ENCODE measurements at regions not wholly inside any gene's neighbourhood (a gene's known extent, or its start where the extent isn't known, plus 50 kb on each side); places are given as distances from the start of the nearest gene placed in this dataset.

DNA sequence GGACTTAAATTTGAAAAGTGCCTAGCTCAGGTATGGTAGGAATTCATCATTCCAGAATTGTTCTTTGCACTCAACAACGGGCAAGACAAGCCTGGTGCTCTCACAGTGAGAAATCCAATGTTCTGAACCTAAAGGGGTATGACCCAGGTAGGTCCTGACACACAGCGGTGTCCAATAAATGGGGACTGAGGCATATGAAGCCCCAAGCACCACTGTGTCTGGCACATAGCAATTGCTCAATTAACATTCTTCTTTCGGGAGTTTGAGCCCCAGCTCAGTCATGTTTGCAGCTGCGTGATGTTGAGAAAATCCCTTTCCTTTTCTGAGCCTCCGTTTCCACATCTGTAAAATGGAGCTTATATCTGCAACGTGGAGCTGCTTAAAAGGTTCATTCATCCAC lies 535.8 kb downstream of the MIAT start:
- no peaks in the 10 kb centered on the region for H3K36me3 ChIP-seq (ENCODE audit: control insufficient read depth in 2 of 4, insufficient read depth in 4 of 4, low read length in 3 of 4)
- H4K5ac ChIP-seq (ENCODE audit: insufficient read length, low read depth, low read length), result no peak overlapping the region
- POLR2A ChIA-PET (ENCODE audit: partially characterized antibody), result no interaction called here
- no peak overlapping the region for H2BK20ac ChIP-seq (ENCODE audit: low read length)
- H2BK15ac ChIP-seq (ENCODE audit: low read length), result no peak overlapping the region
- no peak overlapping the region for H3K23ac ChIP-seq (ENCODE audit: insufficient read length)
- H3K18ac ChIP-seq (ENCODE audit: extremely low read depth, low read length), result no peak overlapping the region
- H3K4ac ChIP-seq (replicated peaks; ENCODE audit: insufficient read length, low read depth, low read length), result no peak overlapping the region
- H2BK12ac ChIP-seq (ENCODE audit: low read depth, low read length), result 0 out of 2 replicates have a peak overlapping the region, but pooled peaks have one; percentile 33
- H3K27ac ChIP-seq (ENCODE audit: low read depth, low read length), result no peak overlapping the region
- no peak overlapping the region for H2BK5ac ChIP-seq (ENCODE audit: low read depth, low read length)
- DNase-seq (ENCODE audit: low read depth in 1 of 2, low spot score in 2 of 2) (no peak), FAIRE-seq (no peak)
- no peak overlapping the region for H3K4me3 ChIP-seq (ENCODE audit: extremely low read depth in 1 of 4, insufficient read depth in 2 of 4, low read depth in 3 of 4, low read length in 4 of 4)
- no peak overlapping the region for H3K4me2 ChIP-seq (ENCODE audit: insufficient read depth in 1 of 2, low read depth in 2 of 2, low read length in 2 of 2)
- CTCF ChIA-PET (ENCODE audit: partially characterized antibody), result interaction anchor here (1.2 kb wide), 1 partner anchor 224 kb away, joined by 3 read pairs; no protein-coding TSS in a partner anchor
- no peaks in the 10 kb centered on the region for H3K79me2 ChIP-seq (ENCODE audit: control insufficient read depth in 1 of 2, insufficient read depth in 2 of 2, low read length in 2 of 2)
- no peak overlapping the region for H3K56ac ChIP-seq (replicated peaks; ENCODE audit: insufficient read length, low read depth, low read length)
- H4K91ac ChIP-seq (replicated peaks; ENCODE audit: insufficient read length, low read length), result no peak overlapping the region
- peaks cover 0 to 3% (median 0%) of the 10 kb centered on the region in 4 experiments; a peak in 1 of 7 replicates for H3K4me1 ChIP-seq (replicated peaks in 1 of 4; ENCODE audit: control insufficient read depth in 3 of 4, insufficient read depth in 4 of 4, low read length in 3 of 4)
- H3K27me3 ChIP-seq (replicated peaks in 1 of 4; ENCODE audit: control insufficient read depth in 3 of 4, extremely low read depth in 1 of 4, insufficient read depth in 3 of 4, low read length in 3 of 4), result no peaks in the 10 kb centered on the region
- H3K14ac ChIP-seq (ENCODE audit: insufficient read length), result no peak overlapping the region
- H3K79me1 ChIP-seq (ENCODE audit: low read depth, low read length), result no peaks in the 10 kb centered on the region
- H3K9ac ChIP-seq (replicated peaks in 1 of 4; ENCODE audit: extremely low read depth in 1 of 4, low read depth in 3 of 4, low read length in 3 of 4), result no peak overlapping the region
- no peak overlapping the region for H2BK120ac ChIP-seq (replicated peaks; ENCODE audit: low read depth, low read length)
- H2AK5ac ChIP-seq (ENCODE audit: low read depth, low read length), result no peak overlapping the region
- 84% methylated on average over 6 of the region's 6 CpGs; no CpG with 5 or more reads in 1 of the 2 experiments for WGBS, 2 experiments (ENCODE audit: extremely low coverage in 1 of 2, insufficient coverage in 1 of 2, insufficient read length in 1 of 2, insufficient replicate concordance in 2 of 2, low coverage in 1 of 2, low lambda C conversion rate in 2 of 2, missing lambda C conversion rate in 1 of 2)
- no peaks in the 10 kb centered on the region for H3K23me2 ChIP-seq (ENCODE audit: low read depth, low read length)
- peaks cover 11 to 15% of the 10 kb centered on the region in 2 experiments for H3K9me3 ChIP-seq (ENCODE audit: insufficient read depth in 2 of 2, low read depth in 1 of 2, low read length in 1 of 2)
- H4K8ac ChIP-seq (ENCODE audit: extremely low read depth, insufficient read depth, low read length), result no peak overlapping the region
- no peak overlapping the region for H2AFZ ChIP-seq (ENCODE audit: low read length)
- H4K20me1 ChIP-seq (replicated peaks in 1 of 2; ENCODE audit: control insufficient read depth in 1 of 2, insufficient read depth in 2 of 2, low read length in 2 of 2), result no peaks in the 10 kb centered on the region
- no peak for TF ChIP-seq MAFK (IDR thresholded peaks at IDR 0.05; ENCODE audit: low read depth, low read length)
- no peak for TF ChIP-seq NRF1 (IDR thresholded peaks at IDR 0.05; ENCODE audit: low read depth, low read length)
- TF ChIP-seq TCF12 (IDR thresholded peaks at IDR 0.05; ENCODE audit: low read depth, low read length), result no peak
- no peak for TF ChIP-seq GABPA (IDR thresholded peaks at IDR 0.05; ENCODE audit: borderline replicate concordance, insufficient read depth, low read length)
- no peak for TF ChIP-seq RNF2 (IDR thresholded peaks at IDR 0.05; ENCODE audit: borderline replicate concordance, low read depth, low read length, missing control alignments, poor library complexity, severe bottlenecking)
- TF ChIP-seq CBX5 (IDR thresholded peaks at IDR 0.05; ENCODE audit: low read depth, low read length), result no peak
- no peak for TF ChIP-seq HDAC2 (IDR thresholded peaks at IDR 0.05; ENCODE audit: borderline replicate concordance in 1 of 2, low read depth in 2 of 2, low read length in 2 of 2)
- TF ChIP-seq, protein P1, sequence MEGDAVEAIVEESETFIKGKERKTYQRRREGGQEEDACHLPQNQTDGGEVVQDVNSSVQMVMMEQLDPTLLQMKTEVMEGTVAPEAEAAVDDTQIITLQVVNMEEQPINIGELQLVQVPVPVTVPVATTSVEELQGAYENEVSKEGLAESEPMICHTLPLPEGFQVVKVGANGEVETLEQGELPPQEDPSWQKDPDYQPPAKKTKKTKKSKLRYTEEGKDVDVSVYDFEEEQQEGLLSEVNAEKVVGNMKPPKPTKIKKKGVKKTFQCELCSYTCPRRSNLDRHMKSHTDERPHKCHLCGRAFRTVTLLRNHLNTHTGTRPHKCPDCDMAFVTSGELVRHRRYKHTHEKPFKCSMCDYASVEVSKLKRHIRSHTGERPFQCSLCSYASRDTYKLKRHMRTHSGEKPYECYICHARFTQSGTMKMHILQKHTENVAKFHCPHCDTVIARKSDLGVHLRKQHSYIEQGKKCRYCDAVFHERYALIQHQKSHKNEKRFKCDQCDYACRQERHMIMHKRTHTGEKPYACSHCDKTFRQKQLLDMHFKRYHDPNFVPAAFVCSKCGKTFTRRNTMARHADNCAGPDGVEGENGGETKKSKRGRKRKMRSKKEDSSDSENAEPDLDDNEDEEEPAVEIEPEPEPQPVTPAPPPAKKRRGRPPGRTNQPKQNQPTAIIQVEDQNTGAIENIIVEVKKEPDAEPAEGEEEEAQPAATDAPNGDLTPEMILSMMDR (IDR thresholded peaks at IDR 0.05; ENCODE audit: control extremely low read depth in 1 of 3, insufficient read depth in 1 of 3, low read depth in 1 of 3, low read length in 3 of 3), result no peak
- TF ChIP-seq SP1 (IDR thresholded peaks at IDR 0.05; ENCODE audit: low read depth, low read length), result no peak
- no peak for TF ChIP-seq TBP (IDR thresholded peaks at IDR 0.05; ENCODE audit: low read depth, low read length)
- TF ChIP-seq SAP30 (IDR thresholded peaks at IDR 0.05; ENCODE audit: insufficient read depth, insufficient replicate concordance, low read length), result no peak
- no peak for TF ChIP-seq BACH1 (IDR thresholded peaks at IDR 0.05; ENCODE audit: low read length)

Measured in H1 (cell line).